Endothelial cell of umbilical vein (primary cell): ENCODE measurements at regions not wholly inside any gene's neighbourhood (a gene's known extent, or its start where the extent isn't known, plus 50 kb on each side); places are given as distances from the start of the nearest gene placed in this dataset.

Source experiments
- BruUV-seq: library from RNA; stranded (reverse); fragments of 400-500 nt; replicated peaks from 2 replicates; lab custom pipeline; 2021; lab: Mats Ljungman, UMichigan
- CTCF ChIA-PET: fragments of 300-600, 350-600 bp; sonication (Branson Sonifier 250); formaldehyde crosslinking; loops from one replicate; lab custom pipeline; 2021; ENCODE audit warnings: antibody characterized with exemption, inconsistent platforms; lab: Charles Lee
- POLR2A ChIA-PET: fragments of 300-600, 350-600 bp; sonication (Branson Sonifier 250); formaldehyde crosslinking; loops from one replicate; lab custom pipeline; 2021; ENCODE audit warnings: antibody characterized with exemption, inconsistent platforms; lab: Charles Lee
- DNase-seq: peaks from one replicate; pipeline ENCODE4 v3.0.0-alpha.2; 2011; ENCODE audit warnings: low read depth, low spot score
- FAIRE-seq: peaks from 2 replicates; lab custom pipeline; 2011; peaks lifted over from hg19 to GRCh38; lab: Jason Lieb, UNC
- H2AFZ ChIP-seq: 2 replicates; pipeline ENCODE4 v1.6.0; 2012; ENCODE audit warnings: low read depth, low read length, control low read depth, inconsistent platforms
- H3K27ac ChIP-seq: 2 replicates; pipeline ENCODE4 v1.5.1; 2011; ENCODE audit warnings: low read depth, mild to moderate bottlenecking, control low read depth, low read length, moderate library complexity; ENCODE audit not compliant: insufficient read depth
- H3K27me3 ChIP-seq, 2 experiments: 2 replicates each; pipeline versions ENCODE4 v1.6.0 to v1.6.1; 2011; ENCODE audit warnings: low read length in 2 of 2, mixed read lengths in 1 of 2; ENCODE audit not compliant: control insufficient read depth in 2 of 2, insufficient read depth in 2 of 2
- H3K36me3 ChIP-seq, 2 experiments: 2 replicates in 1 of 2; 3 replicates in 1 of 2; pipeline ENCODE4 v1.5.1; 2011; ENCODE audit warnings: low read length in 2 of 2, mild to moderate bottlenecking in 1 of 2, moderate library complexity in 1 of 2; ENCODE audit not compliant: control insufficient read depth in 2 of 2, insufficient read depth in 2 of 2; ENCODE audit errors: extremely low read depth in 1 of 2
- H3K4me1 ChIP-seq: 3 replicates; pipeline ENCODE4 v1.5.1; 2011; ENCODE audit warnings: mild to moderate bottlenecking, low read length; ENCODE audit not compliant: control insufficient read depth, insufficient read depth; ENCODE audit errors: extremely low read depth
- H3K4me2 ChIP-seq: 2 replicates; pipeline ENCODE4 v1.6.1; 2011; ENCODE audit warnings: low read length, control low read depth, mixed read lengths; ENCODE audit not compliant: insufficient read depth
- H3K4me3 ChIP-seq, 3 experiments: fragments of 200-600 bp in 1 of 3; sonication (generic), shearing (Covaris generic) in 1 of 3; replicated peaks in 1 of 3; 2 replicates each; pipeline ENCODE4 v1.5.1; 2011 to 2016; ENCODE audit warnings: control low read depth in 3 of 3, low read length in 3 of 3, mild to moderate bottlenecking in 2 of 3, inconsistent platforms in 1 of 3, low read depth in 1 of 3, moderate library complexity in 1 of 3; ENCODE audit not compliant: insufficient read depth in 1 of 3
- H3K79me2 ChIP-seq: 2 replicates; pipeline ENCODE4 v1.6.0; 2012; ENCODE audit warnings: low read length, inconsistent platforms; ENCODE audit not compliant: control insufficient read depth, insufficient read depth
- H3K9ac ChIP-seq: replicated peaks from 2 replicates; pipeline ENCODE3; 2011; ENCODE audit warnings: low read length, control low read depth; ENCODE audit not compliant: insufficient read depth; ENCODE audit errors: extremely low read depth
- H3K9me1 ChIP-seq: replicated peaks from 3 replicates; pipeline ENCODE4 v1.6.0; 2011; ENCODE audit warnings: mild to moderate bottlenecking, low read length; ENCODE audit not compliant: control insufficient read depth, insufficient read depth; ENCODE audit errors: extremely low read depth
- H3K9me3 ChIP-seq: replicated peaks from 2 replicates; pipeline ENCODE4 v1.5.1; 2012; ENCODE audit warnings: low read length, inconsistent platforms; ENCODE audit not compliant: control insufficient read depth, insufficient read depth
- H4K20me1 ChIP-seq: replicated peaks from 2 replicates; pipeline ENCODE3; 2011; ENCODE audit warnings: mild to moderate bottlenecking, low read length; ENCODE audit not compliant: control insufficient read depth, insufficient read depth; ENCODE audit errors: extremely low read depth
- EZH2 ChIP-seq: IDR thresholded peaks from 2 replicates; pipeline ENCODE4 v1.6.1; 2012; ENCODE audit warnings: borderline replicate concordance, low read depth, mild to moderate bottlenecking, moderate library complexity, low read length, inconsistent platforms; ENCODE audit not compliant: severe bottlenecking
- FOS ChIP-seq: IDR thresholded peaks from 2 replicates; pipeline ENCODE4 v1.6.1; 2011; ENCODE audit warnings: mild to moderate bottlenecking, low read length, moderate library complexity, borderline replicate concordance; ENCODE audit not compliant: insufficient read depth
- GATA2 ChIP-seq: IDR thresholded peaks from 2 replicates; pipeline ENCODE4 v1.7.0; 2011; ENCODE audit warnings: low read depth, mild to moderate bottlenecking, moderate library complexity, mixed read lengths, low read length; ENCODE audit not compliant: insufficient read length, insufficient read depth
- JUN ChIP-seq: IDR thresholded peaks from 2 replicates; pipeline ENCODE4 v1.6.1; 2011; ENCODE audit warnings: borderline replicate concordance, low read depth; ENCODE audit not compliant: insufficient read length, insufficient read depth
- MYC ChIP-seq: IDR thresholded peaks from one replicate; pipeline ENCODE4 v1.6.1; 2011; ENCODE audit warnings: mild to moderate bottlenecking, low read depth, low read length
- POLR2A ChIP-seq: IDR thresholded peaks from 2 replicates; pipeline ENCODE4 v1.6.1; 2012; ENCODE audit warnings: low read depth, mild to moderate bottlenecking, control low read depth, low read length
- POLR2AphosphoS5 ChIP-seq: IDR thresholded peaks from 2 replicates; pipeline ENCODE4 v1.6.1; 2012; ENCODE audit warnings: low read depth, mild to moderate bottlenecking, control low read depth, low read length, moderate library complexity; ENCODE audit not compliant: insufficient read depth
- dilution Hi-C: fragments of 300-500 bp; cut with MboI; formaldehyde crosslinking; loops from one replicate; pipeline ENCODE4 v1.15.0; 2019; ENCODE audit warnings: low sequenced_read_pairs; ENCODE audit not compliant: extremely low pct_ligation_motif_present
- intact Hi-C: fragments of 100-400 bp; cut with micrococcal nuclease; formaldehyde crosslinking; loops from one replicate; pipeline ENCODE4 v1.10.0; 2022
- TF ChIP-seq, protein P1 (sequence below), 2 donors: IDR thresholded peaks; 1 replicate in 1 of 2; 2 replicates in 1 of 2; pipeline ENCODE4 v1.5.1; 2011; ENCODE audit warnings: low read length in 2 of 2, mild to moderate bottlenecking in 2 of 2, moderate library complexity in 2 of 2, control low read depth in 1 of 2, inconsistent platforms in 1 of 2, low read depth in 1 of 2; ENCODE audit not compliant: insufficient read depth in 1 of 2; ENCODE audit errors: extremely low read depth in 1 of 2
- TF ChIP-seq, protein P2 (sequence below): IDR thresholded peaks from 2 replicates; pipeline ENCODE4 v1.6.1; 2011; ENCODE audit not compliant: insufficient read depth, insufficient read length

DNA sequence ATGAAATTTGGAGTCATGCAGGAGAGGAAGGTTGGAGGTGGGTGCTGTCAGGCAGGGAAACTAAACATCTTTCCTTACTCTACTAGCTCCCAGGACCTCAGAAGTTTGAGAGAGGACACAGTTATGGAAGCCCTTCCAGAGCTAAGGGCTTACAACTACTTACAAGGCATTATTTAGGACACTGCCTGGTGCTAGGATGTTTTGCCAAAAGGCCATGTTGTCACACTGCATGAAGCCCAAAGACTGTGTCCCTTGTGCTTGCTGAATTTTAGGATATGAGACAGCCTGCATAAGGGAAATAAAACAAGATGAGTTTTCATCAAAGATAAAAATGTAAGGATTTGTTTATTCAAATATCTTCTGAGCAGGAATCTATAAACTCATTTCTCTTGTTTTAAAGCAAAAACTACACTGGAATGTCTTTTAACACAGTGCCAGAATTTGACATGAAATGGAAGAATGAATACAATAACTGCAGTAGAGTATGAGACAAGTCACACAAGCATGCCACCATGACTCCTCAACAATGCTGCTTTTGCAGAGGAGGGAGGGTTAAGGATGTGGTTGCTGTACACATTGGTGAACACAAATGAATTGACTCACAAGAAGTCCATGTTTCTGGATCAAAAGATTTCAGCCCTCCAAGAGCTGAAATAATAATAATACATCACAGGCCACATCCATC lies 258.4 kb downstream of the SPRY2 start:
- Histone ChIP-seq H3K4me1 (peaks cover 27% of the 10 kb centered on the region), H3K4me3 (no peak overlapping the region), H3K79me2 (no peaks in the 10 kb centered on the region), H3K9me3 (no peaks in the 10 kb centered on the region), H3K27ac (peak overlapping the region; percentile 97), H3K9me1 (no peaks in the 10 kb centered on the region), H3K9ac (no peak overlapping the region), H3K4me2 (peak overlapping the region; percentile 96), H3K27me3 (no peaks in the 10 kb centered on the region), H4K20me1 (no peaks in the 10 kb centered on the region), H2AFZ (no peak overlapping the region), H3K36me3 (no peaks in the 10 kb centered on the region)
- BruUV-seq = no TSS peak
- no peak for TF ChIP-seq GATA2
- no peak for TF ChIP-seq MYC
- TF ChIP-seq, protein P1, sequence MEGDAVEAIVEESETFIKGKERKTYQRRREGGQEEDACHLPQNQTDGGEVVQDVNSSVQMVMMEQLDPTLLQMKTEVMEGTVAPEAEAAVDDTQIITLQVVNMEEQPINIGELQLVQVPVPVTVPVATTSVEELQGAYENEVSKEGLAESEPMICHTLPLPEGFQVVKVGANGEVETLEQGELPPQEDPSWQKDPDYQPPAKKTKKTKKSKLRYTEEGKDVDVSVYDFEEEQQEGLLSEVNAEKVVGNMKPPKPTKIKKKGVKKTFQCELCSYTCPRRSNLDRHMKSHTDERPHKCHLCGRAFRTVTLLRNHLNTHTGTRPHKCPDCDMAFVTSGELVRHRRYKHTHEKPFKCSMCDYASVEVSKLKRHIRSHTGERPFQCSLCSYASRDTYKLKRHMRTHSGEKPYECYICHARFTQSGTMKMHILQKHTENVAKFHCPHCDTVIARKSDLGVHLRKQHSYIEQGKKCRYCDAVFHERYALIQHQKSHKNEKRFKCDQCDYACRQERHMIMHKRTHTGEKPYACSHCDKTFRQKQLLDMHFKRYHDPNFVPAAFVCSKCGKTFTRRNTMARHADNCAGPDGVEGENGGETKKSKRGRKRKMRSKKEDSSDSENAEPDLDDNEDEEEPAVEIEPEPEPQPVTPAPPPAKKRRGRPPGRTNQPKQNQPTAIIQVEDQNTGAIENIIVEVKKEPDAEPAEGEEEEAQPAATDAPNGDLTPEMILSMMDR (IDR thresholded peaks at IDR 0.05; ENCODE audit: extremely low read depth in 1 of 2, insufficient read depth in 1 of 2, low read depth in 1 of 2, low read length in 2 of 2) = no peak
- no peak for TF ChIP-seq POLR2A
- no peak for TF ChIP-seq POLR2AphosphoS5
- TF ChIP-seq FOS = no peak
- TF ChIP-seq EZH2 = no peak
- TF ChIP-seq, protein P2, sequence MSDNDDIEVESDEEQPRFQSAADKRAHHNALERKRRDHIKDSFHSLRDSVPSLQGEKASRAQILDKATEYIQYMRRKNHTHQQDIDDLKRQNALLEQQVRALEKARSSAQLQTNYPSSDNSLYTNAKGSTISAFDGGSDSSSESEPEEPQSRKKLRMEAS = no peak
- no peak for TF ChIP-seq JUN
- ChIA-PET POLR2A (no interaction called here), CTCF (no interaction called here)
- intact Hi-C loops = loop anchor here (1.0 kb wide), 2 partner anchors 42 to 259 kb away; partner anchors contain the start of gene SPRY2
- DNase-seq (peak; percentile 16), FAIRE-seq (no peak)
- dilution Hi-C loops = no loop called here
